ENCODE measurements at regions not wholly inside any gene's neighbourhood (a gene's known extent, or its start where the extent isn't known, plus 50 kb on each side); places are given as distances from the start of the nearest gene placed in this dataset.
"Not testable (repeated sequence)": the region's sequence is repeated elsewhere in the genome, so short reads cannot be mapped to it uniquely, and the experiment has no call there.

GRCh38 chr20:60097285-60097684, 139.1 kb downstream of the CDH26 start:
- DNase-seq = no peak

- no peak for DNase-seq
These were observed 142.6 kb downstream of the CDH26 start for GRCh38 chr20:60100780-60101179.

GRCh38 chr20:60101201-60101890, 143.1 kb downstream of the CDH26 start:
- no peak for DNase-seq

GRCh38 chr20:60101891-60102281, 143.7 kb downstream of the CDH26 start:
- DNase-seq = no peak

GRCh38 chr20:60102665-60103210, 144.5 kb downstream of the CDH26 start:
- DNase-seq = no peak

GRCh38 chr20:60104993-60105803, 147.0 kb downstream of the CDH26 start:
- DNase-seq = no peak

GRCh38 chr20:60106186-60106585, 148.0 kb downstream of the CDH26 start:
- DNase-seq = not testable (repeated sequence)

GRCh38 chr20:60107621-60108390, 149.6 kb downstream of the CDH26 start:
- DNase-seq = no peak

GRCh38 chr20:60108397-60108796, 150.2 kb downstream of the CDH26 start:
- DNase-seq = no peak

GRCh38 chr20:60113024-60113724, 155.0 kb downstream of the CDH26 start:
- DNase-seq = no peak

GRCh38 chr20:60113771-60114170, 155.5 kb downstream of the CDH26 start:
- DNase-seq = no peak

GRCh38 chr20:60115451-60115850, 157.2 kb downstream of the CDH26 start:
- DNase-seq = no peak

GRCh38 chr20:60116128-60116909, 158.1 kb downstream of the CDH26 start:
- DNase-seq = no peak

GRCh38 chr20:60117065-60117464, 158.8 kb downstream of the CDH26 start:
- DNase-seq = no peak

- DNase-seq = no peak
These were observed 163.7 kb downstream of the CDH26 start for GRCh38 chr20:60121903-60122302.

GRCh38 chr20:60122671-60123070, 164.4 kb downstream of the CDH26 start:
- no peak for DNase-seq

GRCh38 chr20:60123096-60123495, 164.9 kb downstream of the CDH26 start:
- no peak for DNase-seq

- DNase-seq = no peak
These were observed 165.4 kb downstream of the CDH26 start for GRCh38 chr20:60123652-60124051.

- no peak for DNase-seq
These were observed 166.7 kb downstream of the CDH26 start for GRCh38 chr20:60124776-60125381.

- DNase-seq = no peak
These were observed 167.3 kb downstream of the CDH26 start for GRCh38 chr20:60125513-60125912.

GRCh38 chr20:60126975-60127374, 168.8 kb downstream of the CDH26 start:
- no peak for DNase-seq
